Left colon (tissue), 2 donors: ENCODE measurements at regions not wholly inside any gene's neighbourhood (a gene's known extent, or its start where the extent isn't known, plus 50 kb on each side); places are given as distances from the start of the nearest gene placed in this dataset.

Experiments
- ATAC-seq: fragments of 200-7000 bp; cut with Tn5 transposase; one replicate; pipeline ENCODE4 v1.9.1; 2020; ENCODE audit warnings: mild to moderate bottlenecking, moderate library complexity
- DNase-seq, 2 donors: peaks; one replicate each; pipeline ENCODE4 v3.0.0-alpha.2; 2020
- intact Hi-C, 2 donors: fragments of 100-400 bp; cut with DNase I in 1 of 2; cut with micrococcal nuclease in 1 of 2; formaldehyde crosslinking; loops; one replicate each; pipeline versions ENCODE4 v1.11.2 to v1.14.0; 2022; cut with DNase I, micrococcal nuclease
- donor health status: DM: no; HTN: no; CAD: no.
- donor health status: DM: yes; HTN: yes; CAD: no.

GRCh38 chr5:8633696-8634095 lies 764.7 kb downstream of the MTRR start:
- DNase-seq (no peak), ATAC-seq (no peak)
- intact Hi-C loops, result no loop called here

DNA sequence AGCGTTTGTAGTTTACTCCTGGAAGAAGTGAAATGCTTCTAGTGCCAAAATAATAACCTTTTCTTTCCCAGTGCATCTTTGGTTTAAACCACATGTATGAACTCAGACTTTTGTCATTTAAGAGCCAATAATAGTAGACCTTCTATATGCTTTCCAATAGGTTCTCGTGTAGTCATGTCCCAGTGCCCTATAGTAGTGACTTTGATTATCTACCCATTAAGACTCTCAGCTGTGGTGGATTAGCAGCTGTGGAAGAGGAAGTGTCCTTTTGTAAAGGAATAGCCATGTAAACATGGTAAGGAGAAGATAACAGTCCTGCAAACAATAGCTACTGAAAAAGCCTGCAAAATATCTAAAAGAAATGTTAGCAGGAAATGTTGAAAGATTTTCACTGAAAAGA lies 765.3 kb downstream of the MTRR start:
- no peak for ATAC-seq
- DNase-seq, result no peak
- intact Hi-C loops, result no loop called here

GRCh38 chr5:8641786-8642505 lies 773.0 kb downstream of the MTRR start:
- DNase-seq, result no peak
- ATAC-seq, result no peak

GRCh38 chr5:8644377-8644776 lies 775.4 kb downstream of the MTRR start:
- intact Hi-C loops, result no loop called here
- no peak for DNase-seq
- ATAC-seq, result no peak

More at GRCh38 chr5:8641786-8642505, 773.0 kb downstream of the MTRR start:
- intact Hi-C loops, result no loop called here

DNA sequence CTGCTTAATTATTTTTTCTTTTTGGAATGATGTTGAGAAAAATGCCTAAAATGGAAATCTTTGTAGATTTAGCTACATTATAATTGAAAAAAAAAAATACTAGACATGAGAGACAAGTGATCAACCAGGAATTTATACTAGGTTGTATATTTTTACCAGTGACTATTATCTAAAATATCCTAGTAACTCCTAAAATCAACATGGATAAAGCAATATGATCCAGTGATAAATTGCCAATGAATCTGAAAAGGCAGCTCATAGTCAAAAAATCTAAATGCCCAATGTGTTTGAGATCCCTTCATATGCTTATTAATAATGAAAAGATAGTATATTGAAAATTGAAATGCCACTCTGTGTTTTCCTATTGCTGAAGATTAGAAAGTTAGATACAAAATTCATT lies 778.2 kb downstream of the MTRR start:
- intact Hi-C loops, result no loop called here
- DNase-seq (no peak), ATAC-seq (no peak)

DNA sequence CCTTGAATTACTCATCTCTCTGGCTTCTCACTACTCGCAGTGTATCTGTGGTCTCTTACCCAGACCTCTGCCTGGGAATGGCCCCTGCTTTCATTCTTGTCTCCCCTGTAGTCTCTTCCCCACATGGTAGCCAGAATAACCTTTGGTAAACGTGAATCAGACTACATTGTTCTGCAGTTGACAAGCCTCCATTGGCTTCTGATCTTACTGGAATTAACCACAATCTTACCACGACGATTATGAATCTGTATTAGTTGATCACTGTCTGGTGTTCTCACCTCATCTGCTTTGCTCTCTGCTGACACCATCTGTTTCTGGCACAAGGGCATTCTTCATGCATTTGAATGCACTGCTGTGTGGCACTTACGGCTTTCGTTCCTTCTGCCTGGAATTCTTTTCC lies 781.2 kb downstream of the MTRR start:
- intact Hi-C loops, result no loop called here
- DNase-seq (no peak), ATAC-seq (no peak)

- DNase-seq, result no peak
- intact Hi-C loops, result no loop called here
- no peak for ATAC-seq
Observed at GRCh38 chr5:8660133-8660893, 791.4 kb downstream of the MTRR start.

- no peak for DNase-seq
- no peak for ATAC-seq
- intact Hi-C loops, result no loop called here
Observed at GRCh38 chr5:8663374-8663773, 794.4 kb downstream of the MTRR start.

GRCh38 chr5:8675182-8675581 lies 806.2 kb downstream of the MTRR start:
- ATAC-seq (peak; percentile 93), DNase-seq (no peak)
- intact Hi-C loops, result no loop called here

- ATAC-seq (no peak), DNase-seq (no peak)
- intact Hi-C loops, result no loop called here
Observed at GRCh38 chr5:8676695-8677094, 807.7 kb downstream of the MTRR start.

GRCh38 chr5:8682381-8682780 lies 813.4 kb downstream of the MTRR start:
- DNase-seq, result no peak
- intact Hi-C loops, result no loop called here
- ATAC-seq, result no peak

- peak in 1 of 2 donors; percentile 25 for DNase-seq
- ATAC-seq, result peak; percentile 69
- intact Hi-C loops, result no loop called here
Observed at GRCh38 chr5:8683496-8683895, 814.5 kb downstream of the MTRR start.

- no peak for DNase-seq
- intact Hi-C loops, result no loop called here
Observed at GRCh38 chr5:8685704-8686103, 816.8 kb downstream of the MTRR start.

DNA sequence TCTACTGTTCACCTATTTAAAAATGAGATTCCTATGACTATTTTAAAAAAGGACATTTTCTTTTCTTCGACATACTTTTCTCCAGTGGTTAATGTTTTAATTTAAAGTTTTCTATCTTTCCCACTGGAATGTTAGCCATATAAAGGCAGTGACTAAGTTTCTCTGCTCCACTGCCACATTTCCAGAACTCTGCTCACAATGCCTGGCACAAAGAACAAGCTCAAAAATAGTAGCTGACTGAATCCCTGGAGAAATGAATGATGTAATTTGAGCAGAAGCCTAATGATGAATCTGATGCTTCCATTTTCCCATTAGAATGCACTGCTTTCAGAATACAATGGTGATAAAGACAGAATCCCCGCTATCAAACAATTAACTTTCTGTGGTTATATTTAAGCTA lies 817.8 kb downstream of the MTRR start:
- intact Hi-C loops, result no loop called here
- DNase-seq, result no peak
- ATAC-seq, result no peak

More at GRCh38 chr5:8685704-8686103, 816.8 kb downstream of the MTRR start:
- ATAC-seq, result no peak

- ATAC-seq (no peak), DNase-seq (no peak)
- intact Hi-C loops, result no loop called here
Observed at GRCh38 chr5:8689773-8690172, 820.8 kb downstream of the MTRR start.

- DNase-seq (no peak), ATAC-seq (no peak)
- intact Hi-C loops, result no loop called here
Observed at GRCh38 chr5:8691221-8691620, 822.3 kb downstream of the MTRR start.

- ATAC-seq, result no peak
- intact Hi-C loops, result no loop called here
- no peak for DNase-seq
Observed at GRCh38 chr5:8693341-8693844, 824.4 kb downstream of the MTRR start.

DNA sequence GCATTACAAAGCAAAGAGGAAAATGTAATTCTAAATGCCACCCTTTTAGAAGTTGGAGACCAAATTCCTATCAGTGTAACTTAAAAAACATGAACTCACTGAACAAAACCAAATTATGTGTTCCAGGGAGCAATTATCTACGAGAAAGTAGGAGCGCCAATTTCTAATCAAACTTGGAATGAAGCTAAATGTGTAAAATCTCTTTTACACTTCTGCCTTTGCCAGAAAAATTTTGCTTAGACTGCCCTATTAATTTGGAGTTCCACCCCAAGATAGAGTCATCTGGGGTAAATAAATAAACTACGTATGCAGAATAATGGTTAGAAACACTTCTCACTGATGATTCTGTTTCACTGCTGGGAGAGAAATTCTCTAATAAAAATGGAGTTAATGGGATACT lies 825.6 kb downstream of the MTRR start:
- intact Hi-C loops, result no loop called here
- no peak for ATAC-seq
- no peak for DNase-seq

GRCh38 chr5:8695902-8696845 lies 827.2 kb downstream of the MTRR start:
- no peak for ATAC-seq
- DNase-seq, result no peak
- intact Hi-C loops, result no loop called here
